ENCODE measurements at regions not wholly inside any gene's neighbourhood (a gene's known extent, or its start where the extent isn't known, plus 50 kb on each side); places are given as distances from the start of the nearest gene placed in this dataset.

- DNase-seq = no peak
Measured at GRCh38 chr1:81467383-81467782, 333.4 kb upstream of the ADGRL2 start.

- no peak for DNase-seq
Measured at GRCh38 chr1:81466961-81467360, 333.8 kb upstream of the ADGRL2 start.

GRCh38 chr1:81463936-81464837 lies 336.5 kb upstream of the ADGRL2 start:
- DNase-seq = no peak

GRCh38 chr1:81459043-81459442 lies 341.7 kb upstream of the ADGRL2 start:
- DNase-seq = no peak

- DNase-seq = no peak
Measured at GRCh38 chr1:81458186-81458585, 342.5 kb upstream of the ADGRL2 start.

GRCh38 chr1:81455481-81455880 lies 345.3 kb upstream of the ADGRL2 start:
- DNase-seq = no peak

GRCh38 chr1:81453971-81454370 lies 346.8 kb upstream of the ADGRL2 start:
- DNase-seq = no peak

GRCh38 chr1:81453367-81453703 lies 347.4 kb upstream of the ADGRL2 start:
- DNase-seq = no peak

GRCh38 chr1:81452693-81453366 lies 347.9 kb upstream of the ADGRL2 start:
- DNase-seq = no peak

- no peak for DNase-seq
Measured at GRCh38 chr1:81449786-81450185, 350.9 kb upstream of the ADGRL2 start.

GRCh38 chr1:81446000-81446669 lies 354.6 kb upstream of the ADGRL2 start:
- no peak for DNase-seq

GRCh38 chr1:81443288-81443687 lies 357.4 kb upstream of the ADGRL2 start:
- DNase-seq = no peak

GRCh38 chr1:81439046-81439823 lies 361.5 kb upstream of the ADGRL2 start:
- DNase-seq = no peak

GRCh38 chr1:81437649-81438048 lies 363.1 kb upstream of the ADGRL2 start:
- no peak for DNase-seq

GRCh38 chr1:81437213-81437612 lies 363.5 kb upstream of the ADGRL2 start:
- DNase-seq = no peak

- DNase-seq = no peak
Measured at GRCh38 chr1:81435175-81435574, 365.6 kb upstream of the ADGRL2 start.

- no peak for DNase-seq
Measured at GRCh38 chr1:81433676-81434075, 367.1 kb upstream of the ADGRL2 start.

- DNase-seq = no peak
Measured at GRCh38 chr1:81432654-81433109, 368.1 kb upstream of the ADGRL2 start.

- no peak for DNase-seq
Measured at GRCh38 chr1:81432059-81432458, 368.7 kb upstream of the ADGRL2 start.

GRCh38 chr1:81431624-81432000 lies 369.1 kb upstream of the ADGRL2 start:
- DNase-seq = no peak

- no peak for DNase-seq
Measured at GRCh38 chr1:81430955-81431623, 369.6 kb upstream of the ADGRL2 start.

GRCh38 chr1:81430236-81430938 lies 370.3 kb upstream of the ADGRL2 start:
- no peak for DNase-seq

All from CD4-positive, alpha-beta T cell treated with Interleukin-1 beta for 1 hour (primary cell).